ENCODE measurements at regions not wholly inside any gene's neighbourhood (a gene's known extent, or its start where the extent isn't known, plus 50 kb on each side); places are given as distances from the start of the nearest gene placed in this dataset.

DNA sequence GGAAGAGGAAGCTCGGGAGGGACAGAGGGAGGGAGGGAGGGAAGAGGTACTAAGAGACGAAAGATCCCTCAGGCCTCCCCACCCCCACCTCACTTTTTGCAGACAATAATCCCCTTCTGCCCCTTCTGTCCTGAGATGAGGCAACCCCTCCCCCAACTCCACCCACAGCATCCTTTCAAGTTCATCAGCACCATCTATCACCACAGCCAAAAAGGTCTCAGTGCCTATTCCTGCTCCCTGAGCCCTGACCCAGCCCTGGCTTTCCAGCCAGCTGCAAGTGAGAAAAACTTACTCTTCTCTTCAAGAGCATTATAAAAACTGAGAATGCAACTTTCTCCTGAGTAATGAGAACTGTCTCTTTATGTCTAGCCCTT lies 133.2 kb upstream of the LRFN2 start:
- no peak for DNase-seq (ENCODE audit: low spot score)

DNA sequence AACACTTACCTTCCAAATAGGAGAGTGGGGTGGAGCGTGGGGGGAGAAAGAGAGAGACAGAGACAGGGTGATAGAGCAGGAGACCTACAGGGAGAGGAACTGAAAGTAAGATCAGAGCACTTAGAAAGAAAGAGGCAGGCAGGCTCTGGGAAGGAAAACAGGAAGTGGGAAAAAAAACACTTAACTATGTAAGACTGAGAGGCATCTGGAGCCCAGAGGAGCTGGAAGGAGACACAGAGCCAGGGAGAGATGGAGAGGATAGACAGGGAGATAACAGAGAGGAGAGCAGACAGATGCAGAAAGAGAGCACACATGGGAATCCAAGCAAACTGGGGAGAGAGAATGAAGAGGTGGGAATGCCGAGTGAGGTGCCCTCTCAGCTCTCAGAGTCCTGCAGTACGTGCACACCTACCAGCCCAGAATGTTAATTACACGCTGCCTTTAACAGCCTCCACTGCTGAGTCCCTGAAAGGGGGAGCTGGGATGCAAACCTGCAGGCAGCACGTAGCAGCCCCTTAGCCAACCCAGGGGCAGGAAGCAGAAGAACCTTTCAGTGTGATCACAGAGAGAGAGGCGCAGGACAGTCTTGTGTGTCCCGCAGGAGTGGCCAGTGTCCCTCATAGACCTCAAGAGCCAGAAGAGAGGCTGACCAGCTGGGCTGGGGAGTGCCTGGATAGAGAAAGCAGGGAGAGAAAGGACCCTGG lies 132.7 kb upstream of the LRFN2 start:
- peak; percentile 50 for DNase-seq (ENCODE audit: low spot score)

GRCh38 chr6:40718401-40718800 lies 131.2 kb upstream of the LRFN2 start:
- DNase-seq (ENCODE audit: low spot score) = no peak

GRCh38 chr6:40717411-40718057 lies 130.4 kb upstream of the LRFN2 start:
- no peak for DNase-seq (ENCODE audit: low spot score)

DNA sequence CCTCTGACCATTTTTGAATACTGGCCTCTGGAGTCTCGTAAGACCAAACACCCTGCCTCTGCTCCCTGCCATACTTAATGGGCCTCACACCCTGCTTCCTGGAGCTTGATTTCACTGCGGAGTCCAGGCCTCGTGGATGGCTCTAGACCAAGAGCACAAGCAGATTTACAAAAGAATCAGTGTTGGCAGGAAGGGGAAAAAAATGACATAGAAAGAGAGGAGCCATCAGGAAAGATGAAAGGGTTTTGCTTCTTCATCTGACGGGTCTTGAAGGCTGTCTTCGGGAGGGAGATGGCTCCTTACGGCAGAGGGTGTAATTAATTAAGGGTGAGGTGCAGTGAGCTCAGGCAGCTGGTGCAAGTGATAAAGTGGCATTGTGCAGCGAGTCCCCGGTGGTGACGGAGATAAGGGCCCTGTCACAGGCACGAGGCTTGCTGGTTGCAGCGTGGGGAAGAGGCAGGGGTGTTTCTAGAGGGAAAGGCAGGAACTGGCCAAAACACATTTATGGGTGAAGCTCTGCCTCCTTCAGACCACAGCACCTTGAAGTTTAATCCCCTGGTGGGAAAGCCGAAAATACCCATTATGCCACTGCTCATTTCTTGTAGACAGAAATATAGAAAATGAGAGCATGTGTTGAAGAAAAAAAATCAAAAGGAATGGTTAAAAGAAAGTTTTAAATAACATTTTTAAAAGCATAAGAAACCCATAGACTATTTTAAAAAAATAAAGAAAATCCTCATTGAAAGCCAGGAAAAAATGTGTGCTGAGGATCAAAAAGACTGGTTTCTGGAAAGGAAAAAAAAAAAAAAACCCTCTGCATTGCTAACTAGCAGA lies 128.6 kb upstream of the LRFN2 start:
- DNase-seq (ENCODE audit: low spot score) = no peak

- DNase-seq (ENCODE audit: low spot score) = no peak
Measured at GRCh38 chr6:40714576-40715564, 127.7 kb upstream of the LRFN2 start.

DNA sequence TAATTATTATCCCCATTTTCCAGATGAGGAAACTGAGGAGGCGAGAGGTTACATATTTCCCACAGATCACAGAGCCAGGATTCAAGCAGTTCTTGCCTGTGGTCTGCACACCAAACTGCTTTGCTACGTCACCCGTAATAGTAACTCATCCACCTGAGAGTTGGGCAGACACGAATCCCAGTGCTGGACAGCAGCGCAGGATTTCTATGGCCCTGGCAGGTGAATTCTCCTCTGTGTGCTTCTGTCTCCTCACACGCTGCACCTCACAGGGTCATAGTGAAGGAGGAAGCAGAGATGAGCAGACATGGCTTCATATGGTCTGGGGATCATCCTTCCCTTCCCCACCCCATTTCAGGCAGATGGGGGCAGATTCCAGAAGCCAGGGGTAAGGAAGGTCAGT lies 127.0 kb upstream of the LRFN2 start:
- DNase-seq (ENCODE audit: low spot score) = no peak

GRCh38 chr6:40713002-40713719 lies 126.0 kb upstream of the LRFN2 start:
- no peak for DNase-seq (ENCODE audit: low spot score)

GRCh38 chr6:40710626-40711330 lies 123.6 kb upstream of the LRFN2 start:
- DNase-seq (ENCODE audit: low spot score) = no peak

- no peak for DNase-seq (ENCODE audit: low spot score)
Measured at GRCh38 chr6:40708049-40708448, 120.9 kb upstream of the LRFN2 start.

GRCh38 chr6:40706178-40706577 lies 119.0 kb upstream of the LRFN2 start:
- DNase-seq (ENCODE audit: low spot score) = no peak

DNA sequence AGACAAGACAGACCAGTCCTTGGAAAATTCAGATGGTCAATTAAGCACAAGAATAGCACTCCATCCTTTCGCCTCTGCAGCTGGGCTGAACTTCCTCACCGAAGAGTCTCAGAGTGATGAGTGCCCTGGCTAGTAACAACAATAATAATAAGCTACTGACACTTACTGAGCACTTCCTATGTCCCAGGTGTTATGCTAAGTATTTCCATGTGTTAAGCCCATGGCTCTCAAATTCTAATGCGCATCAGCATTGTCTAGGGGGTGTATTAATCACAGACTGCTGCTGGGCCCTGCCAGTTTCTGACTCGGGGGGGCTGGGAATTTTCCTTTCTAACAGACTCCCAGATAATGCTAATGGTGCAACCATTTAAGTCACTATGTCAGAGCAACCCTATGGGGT lies 118.2 kb upstream of the LRFN2 start:
- no peak for DNase-seq (ENCODE audit: low spot score)

- DNase-seq (ENCODE audit: low spot score) = no peak
Measured at GRCh38 chr6:40701352-40702007, 114.3 kb upstream of the LRFN2 start.

DNA sequence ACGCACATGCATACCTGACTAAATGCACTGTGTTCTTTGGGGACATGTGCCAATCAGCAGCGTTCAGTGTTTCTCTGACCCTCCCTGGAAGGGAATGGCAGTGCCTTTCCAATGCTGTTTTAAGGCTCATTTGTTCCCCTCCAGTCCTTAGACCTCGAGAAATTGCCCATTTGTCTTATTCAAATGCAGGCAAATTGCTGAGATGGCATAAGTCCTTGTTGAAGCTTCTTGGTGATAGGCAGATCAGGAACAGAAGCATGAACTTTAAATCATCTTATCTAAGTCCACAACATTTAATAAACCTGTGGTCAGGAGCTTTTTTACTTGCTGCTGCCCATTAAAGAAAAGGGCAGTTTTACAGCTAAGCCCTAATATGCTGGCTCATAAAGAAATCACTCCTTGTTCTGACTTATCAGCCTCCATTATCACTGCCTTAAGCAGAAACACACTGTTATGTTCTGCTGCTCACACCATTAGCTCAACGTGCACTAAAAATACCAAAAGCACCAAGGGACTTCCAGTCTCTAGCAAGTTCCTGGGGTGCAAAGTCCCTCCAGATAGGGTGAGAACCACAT lies 112.9 kb upstream of the LRFN2 start:
- DNase-seq (ENCODE audit: low spot score) = no peak

DNA sequence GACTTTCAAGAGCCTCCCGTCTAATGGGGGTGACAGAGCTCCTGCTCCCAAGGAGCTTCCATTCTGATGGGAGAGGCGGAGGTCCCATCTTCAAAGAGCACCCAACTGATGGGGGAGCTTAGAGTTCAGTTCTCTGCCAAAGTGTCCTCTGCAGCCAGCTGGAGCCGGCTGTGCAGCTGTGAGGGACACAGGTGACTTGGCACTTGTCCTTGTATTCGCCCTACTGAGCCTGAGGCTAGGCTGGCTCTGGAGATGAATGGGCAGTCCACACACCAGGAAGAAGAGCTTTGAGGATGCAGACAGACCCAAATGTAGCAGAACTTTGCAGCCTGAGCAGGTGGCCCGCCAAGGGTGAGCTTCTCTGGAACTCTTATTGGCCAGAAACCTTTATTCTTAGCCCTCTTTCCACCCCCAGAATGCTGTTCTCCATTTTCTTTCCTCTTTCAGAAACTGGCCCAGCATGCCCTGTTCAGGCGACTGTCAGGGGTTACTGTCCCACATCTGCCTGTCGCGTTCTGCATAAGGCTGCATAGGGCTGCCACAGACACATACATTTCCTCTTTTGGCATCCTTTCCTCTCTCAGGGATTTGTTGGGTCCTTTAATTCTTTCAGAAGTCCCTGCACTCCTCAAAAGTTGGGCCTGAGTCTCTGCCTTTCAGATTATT lies 108.7 kb upstream of the LRFN2 start:
- no peak for DNase-seq (ENCODE audit: low spot score)

GRCh38 chr6:40695114-40695513 lies 108.0 kb upstream of the LRFN2 start:
- DNase-seq (ENCODE audit: low spot score) = no peak

DNA sequence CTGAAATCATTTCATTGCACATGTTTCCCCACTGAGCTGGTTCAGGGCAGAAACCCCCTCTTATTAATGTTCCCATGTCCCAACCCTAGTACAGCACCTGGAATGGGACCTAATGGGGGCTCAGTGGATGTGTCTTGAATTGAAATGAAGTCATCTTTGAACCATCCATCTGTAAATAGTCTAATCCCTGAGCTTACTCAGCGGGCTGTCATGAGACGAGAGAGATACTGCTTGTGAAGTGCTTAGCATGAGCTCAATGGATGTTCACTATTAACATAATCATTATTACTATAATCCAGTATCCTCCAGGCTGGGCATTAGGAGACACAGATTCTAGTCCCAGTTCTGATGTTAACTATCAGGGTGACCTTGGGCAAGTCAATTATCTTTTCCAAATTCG lies 106.6 kb upstream of the LRFN2 start:
- DNase-seq (ENCODE audit: low spot score) = no peak

DNA sequence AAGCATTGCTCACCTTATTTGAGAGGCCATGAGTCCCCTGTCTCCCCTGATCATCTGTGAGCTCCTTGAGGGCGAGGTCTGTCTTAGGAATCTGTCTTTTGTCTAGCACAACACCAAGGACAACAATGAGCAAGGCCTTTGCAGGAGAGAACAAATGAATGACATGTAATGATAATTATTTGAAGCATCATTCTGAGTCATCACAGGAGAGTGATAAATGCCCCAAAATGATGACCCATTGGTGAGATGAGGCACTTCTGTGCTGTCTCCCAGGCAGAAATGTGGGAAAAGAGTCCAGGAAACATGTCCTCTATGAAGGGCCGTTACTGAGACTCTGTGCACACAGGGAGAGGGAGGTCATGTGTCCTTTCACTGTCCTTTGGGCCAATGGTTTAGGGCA lies 105.2 kb upstream of the LRFN2 start:
- DNase-seq (ENCODE audit: low spot score) = no peak

- no peak for DNase-seq (ENCODE audit: low spot score)
Measured at GRCh38 chr6:40689185-40689584, 102.0 kb upstream of the LRFN2 start.

All from Ammon's horn (tissue), 1 donor.